Endodermal cell (in vitro differentiated cells): ENCODE measurements at regions not wholly inside any gene's neighbourhood (a gene's known extent, or its start where the extent isn't known, plus 50 kb on each side); places are given as distances from the start of the nearest gene placed in this dataset.

ENCODE experiments used
- DNase-seq: peaks from one replicate; pipeline ENCODE4 v3.0.0-alpha.2; 2017
- H3K27ac ChIP-seq: 2 replicates; pipeline ENCODE4 v1.5.1; 2013; ENCODE audit warnings: mild to moderate bottlenecking, low read depth, low read length, moderate library complexity
- H3K27me3 ChIP-seq: 2 replicates; pipeline ENCODE4 v1.6.1; 2013; ENCODE audit warnings: mild to moderate bottlenecking, low read length, moderate library complexity; ENCODE audit not compliant: insufficient read depth, control insufficient read depth, poor library complexity, severe bottlenecking
- H3K36me3 ChIP-seq: 2 replicates; pipeline ENCODE4 v1.7.0; 2013; ENCODE audit warnings: mild to moderate bottlenecking, low read length, moderate library complexity; ENCODE audit not compliant: control insufficient read depth, insufficient read depth
- H3K4me1 ChIP-seq: one replicate; pipeline ENCODE4 v1.7.0; 2013; ENCODE audit warnings: low read length; ENCODE audit not compliant: control insufficient read depth, insufficient read depth
- H3K4me3 ChIP-seq: 2 replicates; pipeline ENCODE4 v1.5.1; 2013; ENCODE audit warnings: mild to moderate bottlenecking, low read length, moderate library complexity
- H3K9ac ChIP-seq: 2 replicates; pipeline ENCODE4 v1.6.1; 2013; ENCODE audit warnings: mild to moderate bottlenecking, low read length, moderate library complexity; ENCODE audit not compliant: poor library complexity, severe bottlenecking; ENCODE audit errors: extremely low read depth
- H3K9me3 ChIP-seq: 2 replicates; pipeline ENCODE4 v1.6.1; 2013; ENCODE audit warnings: mild to moderate bottlenecking, low read length, moderate library complexity; ENCODE audit not compliant: control insufficient read depth
- H3K27ac Mint-ChIP-seq: 2 replicates; pipeline ENCODE4 v1.8.0; 2020; ENCODE audit warnings: mixed read lengths
- H3K27me3 Mint-ChIP-seq: 2 replicates; pipeline ENCODE4 v1.8.0; 2021; ENCODE audit warnings: mild to moderate bottlenecking, mixed read lengths; ENCODE audit not compliant: insufficient read depth
- H3K36me3 Mint-ChIP-seq: 2 replicates; pipeline ENCODE4 v1.8.0; 2020; ENCODE audit warnings: low read depth, mixed read lengths
- H3K4me1 Mint-ChIP-seq: 2 replicates; pipeline ENCODE4 v1.8.0; 2020; ENCODE audit warnings: mixed read lengths
- H3K4me3 Mint-ChIP-seq: 2 replicates; pipeline ENCODE4 v1.8.0; 2020; ENCODE audit warnings: mild to moderate bottlenecking, moderate library complexity, mixed read lengths
- H3K9me3 Mint-ChIP-seq: 2 replicates; pipeline ENCODE4 v1.8.0; 2020; ENCODE audit warnings: mild to moderate bottlenecking, mixed read lengths
- CTCF ChIP-seq: fragments of 200-600 bp; sonication (generic); conservative IDR thresholded peaks from 2 replicates; pipeline ENCODE4 v1.5.0; 2021; ENCODE audit warnings: antibody characterized with exemption, mild to moderate bottlenecking
- WGBS, 2 experiments: methylation state at CpG; one replicate each; pipeline versions ENCODE4 v1.1.5 to v1.1.7; 2013; ENCODE audit warnings: missing lambda C conversion rate in 2 of 2, mixed read lengths in 1 of 2; ENCODE audit not compliant: insufficient coverage in 1 of 2, insufficient read length in 1 of 2; 5-methylcytosine and 5-hydroxymethylcytosine counted together

GRCh38 chr6:81289229-81289628 lies 463.3 kb downstream of the TENT5A start:
- Mint-ChIP-seq H3K27me3 (no peaks in the 10 kb centered on the region), H3K27ac (no peak overlapping the region), H3K36me3 (no peaks in the 10 kb centered on the region), H3K4me1 (no peaks in the 10 kb centered on the region), H3K9me3 (peaks cover 3% of the 10 kb centered on the region), H3K4me3 (no peak overlapping the region)
- no peaks in the 10 kb centered on the region for H3K36me3 ChIP-seq
- no peak for DNase-seq
- no peaks in the 10 kb centered on the region for H3K4me1 ChIP-seq
- no peaks in the 10 kb centered on the region for H3K9me3 ChIP-seq
- TF ChIP-seq CTCF = no peak
- no peaks in the 10 kb centered on the region for H3K27me3 ChIP-seq
- H3K9ac ChIP-seq = no peak overlapping the region
- no peak overlapping the region for H3K27ac ChIP-seq
- H3K4me3 ChIP-seq = no peak overlapping the region

- 89 to 100% methylated on average over 3 to 4 of the region's 4 CpGs for WGBS, 2 experiments
- Mint-ChIP-seq H3K27ac (no peak overlapping the region), H3K4me3 (no peak overlapping the region), H3K9me3 (peaks cover 3% of the 10 kb centered on the region), H3K4me1 (no peaks in the 10 kb centered on the region), H3K27me3 (peaks cover 7% of the 10 kb centered on the region), H3K36me3 (no peaks in the 10 kb centered on the region)
- no peaks in the 10 kb centered on the region for H3K27me3 ChIP-seq
- H3K4me3 ChIP-seq = no peak overlapping the region
- no peak for TF ChIP-seq CTCF
- H3K9me3 ChIP-seq = peaks cover under 1% of the 10 kb centered on the region
- H3K9ac ChIP-seq = no peak overlapping the region
- no peak overlapping the region for H3K27ac ChIP-seq
- no peaks in the 10 kb centered on the region for H3K36me3 ChIP-seq
- H3K4me1 ChIP-seq = no peaks in the 10 kb centered on the region
- DNase-seq = no peak
Observed at GRCh38 chr6:81265106-81265505, 487.4 kb downstream of the TENT5A start.

- H3K4me1 Mint-ChIP-seq = no peaks in the 10 kb centered on the region
- no peaks in the 10 kb centered on the region for H3K36me3 ChIP-seq
- H3K4me1 ChIP-seq = no peaks in the 10 kb centered on the region
- TF ChIP-seq CTCF = no peak
- H3K4me3 Mint-ChIP-seq = no peak overlapping the region
- H3K9me3 Mint-ChIP-seq = no peaks in the 10 kb centered on the region
- no peaks in the 10 kb centered on the region for H3K27me3 ChIP-seq
- no peaks in the 10 kb centered on the region for H3K9me3 ChIP-seq
- H3K4me3 ChIP-seq = no peak overlapping the region
- 93% methylated on average over 7 to 17 of the region's 17 CpGs for WGBS, 2 experiments
- H3K27me3 Mint-ChIP-seq = peaks cover 7% of the 10 kb centered on the region
- H3K27ac Mint-ChIP-seq = no peak overlapping the region
- no peak overlapping the region for H3K27ac ChIP-seq
- no peaks in the 10 kb centered on the region for H3K36me3 Mint-ChIP-seq
- no peak for DNase-seq
- H3K9ac ChIP-seq = no peak overlapping the region
Observed at GRCh38 chr6:81263531-81264168, 488.8 kb downstream of the TENT5A start.
